ENCODE measurements at regions not wholly inside any gene's neighbourhood (a gene's known extent, or its start where the extent isn't known, plus 50 kb on each side); places are given as distances from the start of the nearest gene placed in this dataset.
"Not testable (repeated sequence)": the region's sequence is repeated elsewhere in the genome, so short reads cannot be mapped to it uniquely, and the experiment has no call there.

DNA sequence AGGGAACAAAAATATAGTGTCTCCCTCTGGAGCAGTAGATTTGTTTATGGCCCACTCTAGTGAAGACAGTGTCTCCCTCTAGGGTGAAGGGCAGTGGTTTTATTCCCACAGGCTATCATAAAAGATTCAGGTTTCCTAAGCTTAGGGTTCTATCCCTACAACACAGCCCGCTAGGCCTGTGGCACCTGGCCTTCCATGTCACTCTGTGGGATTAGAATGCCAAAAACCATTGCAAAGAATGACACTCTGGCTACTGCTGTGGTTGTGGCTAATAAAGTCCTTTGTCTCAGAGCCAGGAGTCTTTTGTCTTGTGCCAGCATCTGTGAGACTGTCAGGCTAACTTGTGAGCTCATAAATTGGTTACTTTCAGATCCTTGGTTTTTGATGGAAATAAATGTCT lies 700.7 kb upstream of the DEFB115 start:
- H3K27me3 ChIP-seq (ENCODE audit: insufficient read depth in 3 of 3, low read length in 2 of 3); H3K36me3 ChIP-seq (ENCODE audit: insufficient read depth in 1 of 2, low read depth in 1 of 2); H3K27ac ChIP-seq; intact Hi-C loops (cut with DNase I); H3K4me1 ChIP-seq; DNase-seq; H3K9me3 ChIP-seq; H3K4me3 ChIP-seq: not testable (repeated sequence)
- peak in 2 of 4 donors; percentile 25 to 53 for ATAC-seq
- WGBS, 3 donors: 11 to 32% (median 30%) methylated on average over 1 of the region's 1 CpG

DNA sequence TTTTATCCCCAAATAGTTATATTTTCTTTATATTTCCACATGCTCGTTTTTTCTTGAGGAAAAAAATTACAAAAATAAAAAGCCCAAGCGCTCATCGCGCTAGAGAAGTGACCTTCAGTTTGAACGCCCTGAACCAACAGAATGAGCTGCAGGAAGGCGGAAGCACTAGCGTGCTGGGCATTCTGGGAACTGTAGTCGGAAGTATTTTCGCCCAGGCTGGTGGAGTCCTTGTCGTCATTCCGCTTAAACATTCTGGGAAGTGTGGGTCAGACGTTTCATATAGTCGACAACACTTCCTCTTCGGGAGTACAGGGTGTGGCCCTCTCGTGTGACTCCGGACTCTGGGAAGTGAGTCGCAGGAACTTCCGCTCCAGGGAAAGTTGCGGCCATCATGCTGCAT lies 692.4 kb upstream of the DEFB115 start:
- H3K4me3 ChIP-seq; H3K36me3 ChIP-seq (ENCODE audit: insufficient read depth in 1 of 2, low read depth in 1 of 2); H3K27me3 ChIP-seq (ENCODE audit: insufficient read depth in 3 of 3, low read length in 2 of 3); intact Hi-C loops (cut with DNase I); H3K27ac ChIP-seq; ATAC-seq; H3K9me3 ChIP-seq; H3K4me1 ChIP-seq; DNase-seq: not testable (repeated sequence)
- WGBS, 3 donors: 64 to 69% (median 65%) methylated on average over 18 to 19 of the region's 19 CpGs

DNA sequence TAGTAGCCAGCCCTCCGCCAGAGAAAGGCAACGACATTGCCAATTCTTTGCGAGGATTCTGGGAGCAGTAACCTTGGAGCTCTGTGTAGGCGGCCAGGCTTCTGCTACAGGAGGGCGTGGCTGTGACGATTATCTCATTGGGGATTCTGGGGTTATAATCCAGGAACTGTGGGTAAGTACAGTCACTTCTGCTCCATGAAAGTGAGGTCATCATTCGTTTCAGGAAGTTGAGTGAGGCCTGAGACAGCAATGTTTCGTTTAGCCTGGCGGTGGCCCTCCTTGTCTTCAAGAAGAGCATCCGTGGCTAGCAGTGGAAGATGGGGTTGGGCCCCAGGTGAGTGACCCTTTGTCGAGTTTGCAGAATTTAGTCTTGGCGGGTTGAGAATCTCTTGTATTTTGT lies 687.6 kb upstream of the DEFB115 start:
- H3K9me3 ChIP-seq; H3K27me3 ChIP-seq (ENCODE audit: insufficient read depth in 3 of 3, low read length in 2 of 3); ATAC-seq; H3K4me3 ChIP-seq; intact Hi-C loops (cut with DNase I); H3K36me3 ChIP-seq (ENCODE audit: insufficient read depth in 1 of 2, low read depth in 1 of 2); DNase-seq; H3K27ac ChIP-seq; H3K4me1 ChIP-seq: not testable (repeated sequence)
- 84 to 93% (median 90%) methylated on average over 9 to 11 of the region's 12 CpGs for WGBS, 3 donors

- intact Hi-C loops (cut with DNase I); ATAC-seq: not testable (repeated sequence)
Measured at GRCh38 chr20:30570622-30571021, 686.8 kb upstream of the DEFB115 start.

GRCh38 chr20:30574337-30574736 lies 683.1 kb upstream of the DEFB115 start:
- DNase-seq; H3K4me3 ChIP-seq; H3K27me3 ChIP-seq (ENCODE audit: insufficient read depth in 3 of 3, low read length in 2 of 3); H3K27ac ChIP-seq; H3K9me3 ChIP-seq; ATAC-seq; H3K36me3 ChIP-seq (ENCODE audit: insufficient read depth in 1 of 2, low read depth in 1 of 2); H3K4me1 ChIP-seq; intact Hi-C loops (cut with DNase I): not testable (repeated sequence)
- WGBS, 3 donors: 55 to 62% (median 58%) methylated on average over 2 of the region's 2 CpGs

More at GRCh38 chr20:30570622-30571021, 686.8 kb upstream of the DEFB115 start:
- not testable (repeated sequence) for DNase-seq; H3K36me3 ChIP-seq (ENCODE audit: insufficient read depth in 1 of 2, low read depth in 1 of 2); H3K4me1 ChIP-seq; H3K27me3 ChIP-seq (ENCODE audit: insufficient read depth in 3 of 3, low read length in 2 of 3); H3K27ac ChIP-seq; H3K4me3 ChIP-seq; H3K9me3 ChIP-seq
- WGBS, 3 donors: 69 to 89% (median 70%) methylated on average over 4 of the region's 4 CpGs

GRCh38 chr20:30579069-30579468 lies 678.4 kb upstream of the DEFB115 start:
- H3K27ac ChIP-seq; H3K36me3 ChIP-seq (ENCODE audit: insufficient read depth in 1 of 2, low read depth in 1 of 2); H3K9me3 ChIP-seq; intact Hi-C loops (cut with DNase I); H3K27me3 ChIP-seq (ENCODE audit: insufficient read depth in 3 of 3, low read length in 2 of 3); H3K4me1 ChIP-seq; DNase-seq: not testable (repeated sequence)
- H3K4me3 ChIP-seq: peak overlapping the region; percentile 64
- ATAC-seq: peak in 2 of 4 donors; percentile 14 to 38
- 16 to 36% (median 34%) methylated on average over 4 of the region's 6 CpGs for WGBS, 3 donors

DNA sequence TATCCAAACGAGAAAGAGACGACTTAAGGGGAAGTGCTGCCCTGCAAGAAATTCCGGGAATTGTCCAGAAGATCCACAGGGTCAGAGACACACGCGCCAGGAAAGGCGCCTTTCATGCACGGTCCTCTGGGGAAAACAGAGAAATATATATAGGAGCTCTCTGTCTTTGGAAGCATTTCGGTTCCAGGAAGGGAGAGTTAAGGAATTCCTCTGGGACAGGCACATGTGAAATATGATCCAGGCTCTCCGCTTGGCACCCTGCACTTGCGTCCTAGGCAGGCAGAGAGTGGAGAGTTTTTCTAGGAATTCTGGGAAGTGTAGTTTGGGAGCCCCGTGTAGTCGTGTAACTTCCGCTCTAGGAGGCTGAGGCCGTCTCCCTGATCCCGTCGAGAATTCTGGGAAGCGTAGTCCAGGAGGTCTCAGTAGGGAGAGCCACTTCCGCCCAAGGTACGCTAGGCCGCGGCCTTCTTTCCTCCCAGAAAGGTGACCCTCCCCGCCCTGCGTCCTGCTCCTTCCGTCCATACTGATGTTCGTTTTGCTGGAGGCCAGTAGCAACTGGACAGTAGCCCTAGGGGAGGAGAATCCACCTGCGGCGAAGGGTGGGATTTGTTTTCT lies 677.5 kb upstream of the DEFB115 start:
- H3K27me3 ChIP-seq (ENCODE audit: insufficient read depth in 3 of 3, low read length in 2 of 3); H3K9me3 ChIP-seq; H3K4me1 ChIP-seq; intact Hi-C loops (cut with DNase I); H3K36me3 ChIP-seq (ENCODE audit: insufficient read depth in 1 of 2, low read depth in 1 of 2): not testable (repeated sequence)
- ATAC-seq (peak; percentile 97 to 100 (median 100)), DNase-seq (peak; percentile 43 to 80)
- 4 to 22% (median 12%) methylated on average over 21 to 27 of the region's 27 CpGs for WGBS, 3 donors
- peak overlapping the region; percentile 36 for H3K27ac ChIP-seq
- peak overlapping the region; percentile 64 for H3K4me3 ChIP-seq

DNA sequence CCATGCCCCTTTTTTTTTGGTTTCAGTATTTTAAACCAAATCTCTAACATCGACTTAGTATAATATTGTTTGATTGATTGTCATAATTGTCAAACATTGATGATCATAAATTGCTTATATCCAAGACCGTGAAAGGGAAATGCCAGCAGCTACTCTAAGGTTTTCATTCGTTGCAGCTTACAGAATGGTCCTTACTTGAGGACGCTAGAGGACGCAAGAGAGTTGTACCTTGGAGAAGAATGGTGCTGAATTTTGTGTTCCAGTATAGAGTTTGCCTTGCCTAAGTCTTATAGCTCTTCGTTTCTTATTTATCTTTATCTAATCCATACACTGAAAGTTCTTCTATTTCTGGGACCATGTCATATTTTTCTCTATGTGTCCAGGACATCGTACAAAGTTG lies 675.6 kb upstream of the DEFB115 start:
- H3K4me3 ChIP-seq; intact Hi-C loops (cut with DNase I); H3K27me3 ChIP-seq (ENCODE audit: insufficient read depth in 3 of 3, low read length in 2 of 3); H3K27ac ChIP-seq; H3K4me1 ChIP-seq; H3K9me3 ChIP-seq; ATAC-seq; H3K36me3 ChIP-seq (ENCODE audit: insufficient read depth in 1 of 2, low read depth in 1 of 2); DNase-seq: not testable (repeated sequence)
- WGBS, 3 donors: 35 to 47% (median 43%) methylated on average over 7 of the region's 7 CpGs

- intact Hi-C loops (cut with DNase I); H3K27ac ChIP-seq; DNase-seq; H3K4me3 ChIP-seq; ATAC-seq; H3K9me3 ChIP-seq; H3K4me1 ChIP-seq; H3K27me3 ChIP-seq (ENCODE audit: insufficient read depth in 3 of 3, low read length in 2 of 3); H3K36me3 ChIP-seq (ENCODE audit: insufficient read depth in 1 of 2, low read depth in 1 of 2): not testable (repeated sequence)
- WGBS, 3 donors: 72 to 79% (median 74%) methylated on average over 4 of the region's 4 CpGs
Measured at GRCh38 chr20:30584403-30584802, 673.1 kb upstream of the DEFB115 start.
